SU-DHL-6 (cell line): ENCODE measurements at regions not wholly inside any gene's neighbourhood (a gene's known extent, or its start where the extent isn't known, plus 50 kb on each side); places are given as distances from the start of the nearest gene placed in this dataset.

ENCODE experiments used
- CTCF ChIP-seq: fragments of 200-600 bp; sonication (generic); IDR thresholded peaks from one replicate; pipeline ENCODE4 v1.5.1; 2017; ENCODE audit warnings: antibody characterized with exemption, mild to moderate bottlenecking, low read length, moderate library complexity; ENCODE audit not compliant: insufficient read depth, poor library complexity, severe bottlenecking
- EZH2phosphoT487 ChIP-seq: fragments of 200-600 bp; sonication (generic), shearing (Covaris generic); conservative IDR thresholded peaks from 2 replicates; pipeline ENCODE4 v1.6.1; 2018; ENCODE audit warnings: mild to moderate bottlenecking, antibody characterized with exemption, low read length, moderate library complexity, mixed read lengths

- no peak for TF ChIP-seq EZH2phosphoT487
- no peak for TF ChIP-seq CTCF
Observed at GRCh38 chr1:105886309-105886708, 1170.2 kb upstream of the PRMT6 start.
